Liver (tissue), 8 donors: ENCODE measurements at regions not wholly inside any gene's neighbourhood (a gene's known extent, or its start where the extent isn't known, plus 50 kb on each side); places are given as distances from the start of the nearest gene placed in this dataset.

Source experiments
- DNase-seq: peaks from one replicate; pipeline ENCODE4 v3.0.0-alpha.2; 2017; ENCODE audit warnings: low spot score
- H3K27ac ChIP-seq, 2 donors: one replicate each; pipeline ENCODE4 v1.7.0; 2013; ENCODE audit warnings: inconsistent platforms in 2 of 2, low read length in 2 of 2, control low read depth in 1 of 2, low read depth in 1 of 2, mild to moderate bottlenecking in 1 of 2
- H3K27me3 ChIP-seq, 4 donors: one replicate each; pipeline versions ENCODE4 v1.6.1 to v1.7.0; 2013; ENCODE audit warnings: low read length in 3 of 4, inconsistent platforms in 1 of 4, mild to moderate bottlenecking in 1 of 4, moderate library complexity in 1 of 4; ENCODE audit not compliant: control insufficient read depth in 4 of 4, insufficient read depth in 4 of 4
- H3K36me3 ChIP-seq, 4 donors: one replicate each; pipeline versions ENCODE4 v1.6.1 to v1.7.0; 2013; ENCODE audit warnings: low read length in 3 of 4, mild to moderate bottlenecking in 3 of 4, low read depth in 1 of 4, moderate library complexity in 1 of 4; ENCODE audit not compliant: control insufficient read depth in 4 of 4, insufficient read depth in 3 of 4
- H3K4me1 ChIP-seq, 4 donors: one replicate each; pipeline versions ENCODE4 v1.6.1 to v1.7.0; 2013; ENCODE audit warnings: low read length in 3 of 4, mild to moderate bottlenecking in 3 of 4, moderate library complexity in 1 of 4; ENCODE audit not compliant: control insufficient read depth in 4 of 4, insufficient read depth in 4 of 4
- H3K4me3 ChIP-seq, 3 donors: one replicate each; pipeline versions ENCODE4 v1.6.1 to v1.7.0; 2013; ENCODE audit warnings: low read length in 3 of 3, control low read depth in 1 of 3, low read depth in 1 of 3, mild to moderate bottlenecking in 1 of 3
- H3K9ac ChIP-seq, 2 donors: one replicate each; pipeline ENCODE4 v1.7.0; 2013; ENCODE audit warnings: low read length in 2 of 2, mild to moderate bottlenecking in 2 of 2, moderate library complexity in 2 of 2, control low read depth in 1 of 2, low read depth in 1 of 2
- H3K9me3 ChIP-seq, 4 donors: one replicate each; pipeline versions ENCODE4 v1.6.1 to v1.7.0; 2013; ENCODE audit warnings: low read length in 3 of 4; ENCODE audit not compliant: control insufficient read depth in 4 of 4
- ATF3 ChIP-seq: IDR thresholded peaks from 2 replicates; pipeline ENCODE4 v1.6.1; 2016; ENCODE audit warnings: antibody characterized with exemption
- CTCF ChIP-seq: fragments of 150-350 bp; IDR thresholded peaks from 2 replicates; pipeline ENCODE4 v1.5.1; 2017; ENCODE audit warnings: improper control_type of control experiment, low read depth, low read length; ENCODE audit not compliant: missing input control
- EGR1 ChIP-seq, 2 donors: IDR thresholded peaks; 2 replicates each; pipeline ENCODE4 v1.6.1; 2016 to 2018; ENCODE audit warnings: antibody characterized with exemption in 2 of 2, low read depth in 2 of 2
- FOXA1 ChIP-seq: IDR thresholded peaks from 2 replicates; pipeline ENCODE4 v1.6.1; 2016; ENCODE audit warnings: antibody characterized with exemption
- GABPA ChIP-seq, 2 donors: IDR thresholded peaks in 1 of 2; conservative IDR thresholded peaks in 1 of 2; 2 replicates each; pipeline ENCODE4 v1.6.1; 2016; ENCODE audit warnings: antibody characterized with exemption in 2 of 2, mild to moderate bottlenecking in 1 of 2, moderate library complexity in 1 of 2
- HNF4A ChIP-seq, 2 donors: conservative IDR thresholded peaks; 2 replicates each; pipeline ENCODE4 v1.6.1; 2016; ENCODE audit warnings: antibody characterized with exemption in 2 of 2, mild to moderate bottlenecking in 2 of 2
- HNF4G ChIP-seq: IDR thresholded peaks from 2 replicates; pipeline ENCODE4 v1.6.1; 2016; ENCODE audit warnings: antibody characterized with exemption
- JUND ChIP-seq, 2 donors: IDR thresholded peaks; 2 replicates each; pipeline ENCODE4 v1.6.1; 2016; ENCODE audit warnings: antibody characterized with exemption in 2 of 2
- MAX ChIP-seq: IDR thresholded peaks from 2 replicates; pipeline ENCODE4 v1.6.1; 2016; ENCODE audit warnings: antibody characterized with exemption
- NR2F2 ChIP-seq: IDR thresholded peaks from 2 replicates; pipeline ENCODE4 v1.6.1; 2016; ENCODE audit warnings: antibody characterized with exemption
- RAD21 ChIP-seq, 2 donors: IDR thresholded peaks; 2 replicates each; pipeline ENCODE4 v1.6.1; 2016; ENCODE audit warnings: antibody characterized with exemption in 2 of 2, mild to moderate bottlenecking in 2 of 2
- REST ChIP-seq: IDR thresholded peaks from 2 replicates; pipeline ENCODE4 v1.6.1; 2016; ENCODE audit warnings: antibody characterized with exemption, mild to moderate bottlenecking
- RXRA ChIP-seq, 2 donors: IDR thresholded peaks; 2 replicates each; pipeline ENCODE4 v1.6.1; 2017 to 2018; ENCODE audit warnings: antibody characterized with exemption in 2 of 2, mild to moderate bottlenecking in 1 of 2
- SP1 ChIP-seq: IDR thresholded peaks from 2 replicates; pipeline ENCODE4 v1.6.1; 2018; ENCODE audit warnings: antibody characterized with exemption, mild to moderate bottlenecking
- TAF1 ChIP-seq: conservative IDR thresholded peaks from 2 replicates; pipeline ENCODE4 v1.6.1; 2016; ENCODE audit warnings: antibody characterized with exemption, mild to moderate bottlenecking
- YY1 ChIP-seq: IDR thresholded peaks from 2 replicates; pipeline ENCODE4 v1.6.1; 2016; ENCODE audit warnings: antibody characterized with exemption, mild to moderate bottlenecking
- ZBTB33 ChIP-seq: IDR thresholded peaks from 2 replicates; pipeline ENCODE4 v1.6.1; 2016; ENCODE audit warnings: antibody characterized with exemption
- WGBS: extraction: QIAGEN DNeasy Blood & Tissue Kit; methylation state at CpG from one replicate; pipeline ENCODE4 v1.1.7; 2013; 5-methylcytosine and 5-hydroxymethylcytosine counted together
- donor health status: healthy.
- donor health status: healthy.
- donor health status: healthy.
- donor health status: healthy.
- donor health status: healthy.

- Histone ChIP-seq H3K36me3 (no peaks in the 10 kb centered on the region), H3K4me3 (no peak overlapping the region), H3K27ac (no peak overlapping the region), H3K9ac (no peak overlapping the region), H3K4me1 (peaks cover 0 to 2% (median under 1%) of the 10 kb centered on the region in 4 donors), H3K27me3 (no peaks in the 10 kb centered on the region), H3K9me3 (no peaks in the 10 kb centered on the region)
- no peak for DNase-seq
- 94% methylated on average over 4 of the region's 4 CpGs for WGBS
- TF ChIP-seq MAX (no peak), SP1 (no peak), TAF1 (no peak), YY1 (no peak), REST (no peak), ZBTB33 (no peak), EGR1 (IDR thresholded peaks at IDR 0.05; ENCODE audit: low read depth in 2 of 2) (no peak), GABPA (IDR thresholded peaks at IDR 0.05 in 1 of 2, conservative IDR thresholded peaks at IDR 0.05 in 1 of 2) (no peak), HNF4G (no peak), HNF4A (conservative IDR thresholded peaks at IDR 0.05) (no peak), CTCF (no peak), FOXA1 (no peak), RXRA (IDR thresholded peaks at IDR 0.05) (no peak), JUND (IDR thresholded peaks at IDR 0.05) (no peak)
Observed at GRCh38 chr13:109315481-109315880, 470.9 kb downstream of the IRS2 start.

GRCh38 chr13:109314101-109314500 lies 472.3 kb downstream of the IRS2 start:
- no peaks in the 10 kb centered on the region for H3K9me3 ChIP-seq
- H3K36me3 ChIP-seq, result no peaks in the 10 kb centered on the region
- H3K27me3 ChIP-seq, result no peaks in the 10 kb centered on the region
- peaks cover 0 to 13% (median 6%) of the 10 kb centered on the region in 4 donors for H3K4me1 ChIP-seq
- no peak for TF ChIP-seq GABPA (IDR thresholded peaks at IDR 0.05 in 1 of 2, conservative IDR thresholded peaks at IDR 0.05 in 1 of 2)
- no peak for TF ChIP-seq TAF1
- no peak for TF ChIP-seq ZBTB33
- TF ChIP-seq NR2F2, result no peak
- TF ChIP-seq SP1, result no peak
- no peak for TF ChIP-seq RAD21 (IDR thresholded peaks at IDR 0.05)
- no peak for TF ChIP-seq RXRA (IDR thresholded peaks at IDR 0.05)
- TF ChIP-seq CTCF, result no peak
- no peak for TF ChIP-seq JUND (IDR thresholded peaks at IDR 0.05)
- no peak for TF ChIP-seq FOXA1
- no peak for TF ChIP-seq HNF4A (conservative IDR thresholded peaks at IDR 0.05)
- TF ChIP-seq ATF3, result no peak
- no peak overlapping the region for H3K9ac ChIP-seq
- WGBS, result 80% methylated on average over 5 of the region's 5 CpGs
- H3K27ac ChIP-seq, result no peak overlapping the region
- no peak for DNase-seq
- no peak overlapping the region for H3K4me3 ChIP-seq
